Tibial artery (tissue), 4 donors: ENCODE measurements at regions not wholly inside any gene's neighbourhood (a gene's known extent, or its start where the extent isn't known, plus 50 kb on each side); places are given as distances from the start of the nearest gene placed in this dataset.

Experiments used
- DNase-seq, 2 donors: peaks; one replicate each; pipeline ENCODE4 v3.0.0-alpha.2; 2019
- H3K27ac ChIP-seq, 2 donors: fragments of 200-600 bp; sonication (generic) in 1 of 2; 1 replicate in 1 of 2; 2 replicates in 1 of 2; pipeline ENCODE4 v1.5.1; 2018 to 2019; ENCODE audit warnings: mild to moderate bottlenecking in 1 of 2
- H3K27me3 ChIP-seq, 2 donors: fragments of 200-600 bp; sonication (generic) in 1 of 2; one replicate each; pipeline versions ENCODE4 v1.5.1 to v1.6.0; 2016 to 2019
- H3K36me3 ChIP-seq, 3 donors: fragments of 200-600 bp; sonication (generic) in 2 of 3; one replicate each; pipeline ENCODE4 v1.5.1; 2016 to 2019; ENCODE audit warnings: mild to moderate bottlenecking in 2 of 3
- H3K4me1 ChIP-seq, 4 donors: fragments of 200-600 bp; sonication (generic) in 2 of 4; 1 replicate in 3 of 4; 2 replicates in 1 of 4; pipeline ENCODE4 v1.5.1; 2016 to 2019
- H3K4me3 ChIP-seq, 2 donors: fragments of 200-600 bp; sonication (generic) in 1 of 2; 1 replicate in 1 of 2; 2 replicates in 1 of 2; pipeline ENCODE4 v1.5.1; 2018 to 2019; ENCODE audit warnings: mild to moderate bottlenecking in 2 of 2
- H3K9me3 ChIP-seq, 3 donors: fragments of 200-600 bp; sonication (generic) in 1 of 3; one replicate each; pipeline ENCODE4 v1.5.1; 2016 to 2019
- CTCF ChIP-seq, 2 experiments: fragments of 200-600 bp in 1 of 2; fragments of 450-650 bp in 1 of 2; IDR thresholded peaks; one replicate each; pipeline ENCODE4 v1.5.1; 2017 to 2019; ENCODE audit warnings: antibody characterized with exemption in 2 of 2, mild to moderate bottlenecking in 1 of 2, moderate library complexity in 1 of 2
- intact Hi-C: fragments of 100-400 bp; cut with DNase I; formaldehyde crosslinking; loops from one replicate; pipeline ENCODE4 v1.15.0; 2023; ENCODE audit warnings: low total_unique reads

GRCh38 chr10:128463991-128464760, 338.0 kb upstream of the MKI67 start:
- peaks cover 0 to 8% of the 10 kb centered on the region in 2 donors for H3K27me3 ChIP-seq
- H3K9me3 ChIP-seq = peaks cover 0 to 5% (median 0%) of the 10 kb centered on the region in 3 donors
- TF ChIP-seq CTCF (IDR thresholded peaks at IDR 0.05) = no peak
- H3K4me3 ChIP-seq = no peak overlapping the region
- no peaks in the 10 kb centered on the region for H3K36me3 ChIP-seq
- DNase-seq = peak in 1 of 2 donors; percentile 79
- H3K27ac ChIP-seq = no peak overlapping the region
- H3K4me1 ChIP-seq = no peaks in the 10 kb centered on the region
- intact Hi-C loops = no loop called here

DNA sequence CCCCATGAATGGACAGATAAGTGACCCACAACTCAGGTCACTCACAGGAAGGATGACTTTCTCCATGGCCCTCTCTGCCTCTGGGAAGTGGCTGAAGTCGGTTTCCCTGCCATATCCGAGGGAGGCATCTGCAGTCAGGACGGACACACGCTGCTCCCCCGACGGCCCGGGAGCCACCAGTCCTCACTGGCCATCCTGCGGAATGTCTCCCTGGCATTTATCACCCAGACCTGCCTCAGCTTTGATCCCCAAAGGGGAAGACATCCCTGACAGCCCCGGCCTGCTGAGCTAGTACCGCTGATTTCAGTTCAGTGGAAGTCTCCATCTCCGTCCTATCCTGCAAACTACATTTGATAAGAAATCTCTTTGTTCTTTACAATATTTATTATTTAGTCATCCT, 339.5 kb upstream of the MKI67 start:
- Histone ChIP-seq H3K4me3 (no peak overlapping the region), H3K4me1 (no peaks in the 10 kb centered on the region), H3K27me3 (peaks cover 0 to 9% of the 10 kb centered on the region in 2 donors)

GRCh38 chr10:128466831-128467371, 340.7 kb upstream of the MKI67 start:
- intact Hi-C loops = no loop called here
- Histone ChIP-seq H3K9me3 (peaks cover 0 to 5% (median 0%) of the 10 kb centered on the region in 3 donors), H3K4me3 (no peak overlapping the region), H3K27ac (no peak overlapping the region), H3K4me1 (no peaks in the 10 kb centered on the region), H3K36me3 (no peaks in the 10 kb centered on the region), H3K27me3 (peaks cover 0 to 5% of the 10 kb centered on the region in 2 donors)
- DNase-seq = no peak
- TF ChIP-seq CTCF (IDR thresholded peaks at IDR 0.05) = no peak

More for the DNA sequence above, 339.5 kb upstream of the MKI67 start:
- Histone ChIP-seq H3K36me3 (no peaks in the 10 kb centered on the region), H3K9me3 (peaks cover 0 to 5% (median 0%) of the 10 kb centered on the region in 3 donors), H3K27ac (no peak overlapping the region)
- DNase-seq = no peak
- intact Hi-C loops = no loop called here
- TF ChIP-seq CTCF (IDR thresholded peaks at IDR 0.05) = no peak

GRCh38 chr10:128468462-128468861, 342.2 kb upstream of the MKI67 start:
- Histone ChIP-seq H3K27ac (no peak overlapping the region), H3K27me3 (peaks cover 0 to 2% of the 10 kb centered on the region in 2 donors), H3K4me1 (no peaks in the 10 kb centered on the region), H3K9me3 (peaks cover 0 to 5% (median 0%) of the 10 kb centered on the region in 3 donors), H3K36me3 (no peaks in the 10 kb centered on the region), H3K4me3 (no peak overlapping the region)
- DNase-seq = no peak
- intact Hi-C loops = no loop called here
- TF ChIP-seq CTCF (IDR thresholded peaks at IDR 0.05) = no peak

- Histone ChIP-seq H3K27me3 (peaks cover 0 to 2% of the 10 kb centered on the region in 2 donors), H3K27ac (no peak overlapping the region), H3K4me1 (no peaks in the 10 kb centered on the region), H3K9me3 (peaks cover 0 to 1% (median 0%) of the 10 kb centered on the region in 3 donors), H3K4me3 (no peak overlapping the region), H3K36me3 (no peaks in the 10 kb centered on the region)
- no peak for TF ChIP-seq CTCF (IDR thresholded peaks at IDR 0.05)
- DNase-seq = no peak
- intact Hi-C loops = no loop called here
These were observed 343.3 kb upstream of the MKI67 start for GRCh38 chr10:128469515-128469914.
